Vagina (tissue), 2 donors: ENCODE measurements at regions not wholly inside any gene's neighbourhood (a gene's known extent, or its start where the extent isn't known, plus 50 kb on each side); places are given as distances from the start of the nearest gene placed in this dataset.

Source experiments
- POLR2AphosphoS5 ChIP-seq, 2 donors: sonication (generic); formaldehyde crosslinking; IDR thresholded peaks; one replicate each; pipeline ENCODE4 v1.9.0; 2017; ENCODE audit warnings: antibody characterized with exemption in 2 of 2, mild to moderate bottlenecking in 2 of 2, low read depth in 1 of 2; ENCODE audit not compliant: insufficient read depth in 1 of 2
- TF ChIP-seq, protein P1 (sequence below), 3 experiments: fragments of 450-650 bp in 2 of 3; fragments of 200-600 bp in 1 of 3; sonication (generic) in 1 of 3; IDR thresholded peaks; one replicate each; pipeline ENCODE4 v1.5.1; 2017 to 2019; ENCODE audit warnings: antibody characterized with exemption in 3 of 3, mild to moderate bottlenecking in 2 of 3, moderate library complexity in 2 of 3

DNA sequence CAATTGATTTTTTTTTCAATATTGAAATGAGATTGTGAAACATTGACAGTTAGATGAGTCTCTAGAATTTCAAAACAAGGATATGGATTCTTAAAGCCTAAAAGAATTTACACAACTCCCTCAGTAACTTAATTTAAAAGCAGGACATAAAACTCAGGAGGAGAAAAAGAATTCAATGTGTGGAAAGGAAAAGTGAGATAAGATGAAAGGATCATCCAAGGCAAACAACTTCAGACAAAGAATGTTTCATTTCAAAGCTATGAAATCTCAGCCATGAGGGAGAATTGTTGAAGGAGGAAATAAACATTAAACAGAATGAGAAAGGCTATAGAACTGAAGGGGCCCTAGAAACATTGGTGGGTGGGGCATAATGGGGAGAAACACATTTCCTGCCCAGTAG, 191.7 kb upstream of the NOX3 start:
- TF ChIP-seq, protein P1, sequence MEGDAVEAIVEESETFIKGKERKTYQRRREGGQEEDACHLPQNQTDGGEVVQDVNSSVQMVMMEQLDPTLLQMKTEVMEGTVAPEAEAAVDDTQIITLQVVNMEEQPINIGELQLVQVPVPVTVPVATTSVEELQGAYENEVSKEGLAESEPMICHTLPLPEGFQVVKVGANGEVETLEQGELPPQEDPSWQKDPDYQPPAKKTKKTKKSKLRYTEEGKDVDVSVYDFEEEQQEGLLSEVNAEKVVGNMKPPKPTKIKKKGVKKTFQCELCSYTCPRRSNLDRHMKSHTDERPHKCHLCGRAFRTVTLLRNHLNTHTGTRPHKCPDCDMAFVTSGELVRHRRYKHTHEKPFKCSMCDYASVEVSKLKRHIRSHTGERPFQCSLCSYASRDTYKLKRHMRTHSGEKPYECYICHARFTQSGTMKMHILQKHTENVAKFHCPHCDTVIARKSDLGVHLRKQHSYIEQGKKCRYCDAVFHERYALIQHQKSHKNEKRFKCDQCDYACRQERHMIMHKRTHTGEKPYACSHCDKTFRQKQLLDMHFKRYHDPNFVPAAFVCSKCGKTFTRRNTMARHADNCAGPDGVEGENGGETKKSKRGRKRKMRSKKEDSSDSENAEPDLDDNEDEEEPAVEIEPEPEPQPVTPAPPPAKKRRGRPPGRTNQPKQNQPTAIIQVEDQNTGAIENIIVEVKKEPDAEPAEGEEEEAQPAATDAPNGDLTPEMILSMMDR (IDR thresholded peaks at IDR 0.05) = no peak
- no peak for TF ChIP-seq POLR2AphosphoS5 (IDR thresholded peaks at IDR 0.05; ENCODE audit: insufficient read depth in 1 of 2, low read depth in 1 of 2)
